OCI-LY7 (cell line): ENCODE measurements at regions not wholly inside any gene's neighbourhood (a gene's known extent, or its start where the extent isn't known, plus 50 kb on each side); places are given as distances from the start of the nearest gene placed in this dataset.

Source experiments
- BruUV-seq: library from RNA; stranded (reverse); fragments of 400-500 nt; replicated peaks from 2 replicates; lab custom pipeline; 2021; lab: Mats Ljungman, UMichigan
- CTCF ChIA-PET: fragments of 300-600 bp; sonication (Branson Sonifier 250); formaldehyde crosslinking; loops from one replicate; lab custom pipeline; 2022; ENCODE audit warnings: antibody characterized with exemption; ENCODE audit not compliant: unreplicated experiment; lab: Charles Lee
- POLR2A ChIA-PET: fragments of 300-600 bp; sonication (Branson Sonifier 250); formaldehyde crosslinking; loops from one replicate; lab custom pipeline; 2022; ENCODE audit warnings: antibody characterized with exemption; lab: Charles Lee
- DNase-seq: peaks from one replicate; pipeline ENCODE4 v3.0.0-alpha.2; 2015; ENCODE audit warnings: low spot score
- H2AFZ ChIP-seq: fragments of 200-600 bp; sonication (generic), shearing (Covaris generic); 2 replicates; pipeline ENCODE4 v1.6.1; 2014; ENCODE audit warnings: mild to moderate bottlenecking, antibody characterized with exemption, low read length, moderate library complexity
- H3K27ac ChIP-seq: fragments of 200-600 bp; sonication (generic); 2 replicates; pipeline ENCODE4 v1.5.1; 2014; ENCODE audit warnings: mixed run types, low read depth, mild to moderate bottlenecking, moderate library complexity, low read length, inconsistent platforms; ENCODE audit not compliant: poor library complexity, severe bottlenecking
- H3K36me3 ChIP-seq: fragments of 200-600 bp; sonication (generic); 2 replicates; pipeline ENCODE4 v1.6.1; 2014; ENCODE audit warnings: mild to moderate bottlenecking, antibody characterized with exemption, low read length, moderate library complexity, mixed read lengths; ENCODE audit not compliant: insufficient read depth
- H3K4me1 ChIP-seq: fragments of 200-600 bp; sonication (generic); 2 replicates; pipeline ENCODE4 v1.5.1; 2014; ENCODE audit warnings: mild to moderate bottlenecking, low read length; ENCODE audit not compliant: insufficient read depth, poor library complexity, severe bottlenecking
- H3K4me2 ChIP-seq: fragments of 200-600 bp; sonication (generic); 2 replicates; pipeline ENCODE4 v1.6.1; 2014; ENCODE audit warnings: mild to moderate bottlenecking, low read length
- H3K4me3 ChIP-seq: fragments of 200-600 bp; sonication (generic); 2 replicates; pipeline ENCODE4 v1.5.1; 2014; ENCODE audit warnings: mild to moderate bottlenecking, low read depth, low read length; ENCODE audit not compliant: poor library complexity, severe bottlenecking
- H3K79me2 ChIP-seq: fragments of 200-600 bp; sonication (generic); 2 replicates; pipeline ENCODE4 v1.6.1; 2016; ENCODE audit warnings: low read depth, mild to moderate bottlenecking, low read length, moderate library complexity, mixed read lengths; ENCODE audit not compliant: insufficient read depth
- H3K9me2 ChIP-seq: fragments of 200-600 bp; sonication (generic); 2 replicates; pipeline ENCODE4 v1.6.1; 2016; ENCODE audit warnings: mild to moderate bottlenecking, low read length, mixed read lengths; ENCODE audit not compliant: insufficient read depth
- H3K9me3 ChIP-seq: fragments of 200-600 bp; sonication (generic); 2 replicates; pipeline ENCODE4 v1.6.1; 2014; ENCODE audit warnings: mild to moderate bottlenecking, mixed run types, low read length, mixed read lengths
- H4K20me1 ChIP-seq: fragments of 200-600 bp; sonication (generic); 2 replicates; pipeline ENCODE4 v1.6.1; 2014; ENCODE audit warnings: mild to moderate bottlenecking, antibody characterized with exemption, low read length, moderate library complexity, mixed read lengths; ENCODE audit not compliant: insufficient read depth
- EZH2phosphoT487 ChIP-seq: fragments of 200-600 bp; sonication (generic); IDR thresholded peaks from 2 replicates; pipeline ENCODE4 v1.6.1; 2018; ENCODE audit warnings: low read depth, borderline replicate concordance, mild to moderate bottlenecking, mixed run types, antibody characterized with exemption, low read length, moderate library complexity, mixed read lengths
- intact Hi-C: fragments of 100-400 bp; cut with micrococcal nuclease; formaldehyde crosslinking; loops from one replicate; pipeline ENCODE4 v1.10.0; 2022; ENCODE audit not compliant: unreplicated experiment
- TF ChIP-seq, protein P1 (sequence below): fragments of 200-600 bp; sonication (generic); conservative IDR thresholded peaks from 2 replicates; pipeline ENCODE4 v1.5.1; 2014; ENCODE audit warnings: mild to moderate bottlenecking, antibody characterized with exemption, low read length, moderate library complexity, mixed read lengths

DNA sequence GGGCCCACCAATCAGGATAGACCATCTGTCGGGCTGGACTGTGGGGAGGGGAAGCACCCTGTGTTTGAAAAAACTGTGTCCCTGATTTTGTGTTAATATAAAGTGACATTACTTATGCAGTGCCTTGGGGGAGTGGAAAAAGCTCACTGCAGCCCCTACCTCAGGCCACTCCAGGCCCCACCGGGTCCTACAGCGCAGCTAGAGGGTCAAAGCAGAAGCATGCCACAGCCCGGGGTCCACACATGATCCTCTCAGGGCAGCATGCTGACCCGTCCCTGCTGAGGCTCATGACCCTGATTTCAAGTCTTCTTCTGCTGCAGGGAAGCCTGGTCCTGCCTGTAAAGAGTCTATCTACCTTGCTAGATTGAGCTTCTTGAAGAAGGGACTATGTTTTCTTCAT is 133.0 kb upstream of the PLCB4 start:
- intact Hi-C loops: no loop called here
- TF ChIP-seq EZH2phosphoT487: no peak
- TF ChIP-seq, protein P1, sequence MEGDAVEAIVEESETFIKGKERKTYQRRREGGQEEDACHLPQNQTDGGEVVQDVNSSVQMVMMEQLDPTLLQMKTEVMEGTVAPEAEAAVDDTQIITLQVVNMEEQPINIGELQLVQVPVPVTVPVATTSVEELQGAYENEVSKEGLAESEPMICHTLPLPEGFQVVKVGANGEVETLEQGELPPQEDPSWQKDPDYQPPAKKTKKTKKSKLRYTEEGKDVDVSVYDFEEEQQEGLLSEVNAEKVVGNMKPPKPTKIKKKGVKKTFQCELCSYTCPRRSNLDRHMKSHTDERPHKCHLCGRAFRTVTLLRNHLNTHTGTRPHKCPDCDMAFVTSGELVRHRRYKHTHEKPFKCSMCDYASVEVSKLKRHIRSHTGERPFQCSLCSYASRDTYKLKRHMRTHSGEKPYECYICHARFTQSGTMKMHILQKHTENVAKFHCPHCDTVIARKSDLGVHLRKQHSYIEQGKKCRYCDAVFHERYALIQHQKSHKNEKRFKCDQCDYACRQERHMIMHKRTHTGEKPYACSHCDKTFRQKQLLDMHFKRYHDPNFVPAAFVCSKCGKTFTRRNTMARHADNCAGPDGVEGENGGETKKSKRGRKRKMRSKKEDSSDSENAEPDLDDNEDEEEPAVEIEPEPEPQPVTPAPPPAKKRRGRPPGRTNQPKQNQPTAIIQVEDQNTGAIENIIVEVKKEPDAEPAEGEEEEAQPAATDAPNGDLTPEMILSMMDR: no peak
- Histone ChIP-seq H3K27ac (no peak overlapping the region), H3K9me2 (no peaks in the 10 kb centered on the region), H3K79me2 (no peaks in the 10 kb centered on the region), H3K36me3 (no peaks in the 10 kb centered on the region), H3K9me3 (no peaks in the 10 kb centered on the region), H2AFZ (no peak overlapping the region), H3K4me1 (no peaks in the 10 kb centered on the region), H4K20me1 (no peaks in the 10 kb centered on the region), H3K4me2 (no peak overlapping the region), H3K4me3 (no peak overlapping the region)
- BruUV-seq: no TSS peak
- POLR2A ChIA-PET: interaction anchor here (0.6 kb wide), 2 partner anchors 33 to 1825 kb away, joined by 4 to 6 read pairs; no protein-coding TSS in a partner anchor
- CTCF ChIA-PET: no interaction called here
- no peak for DNase-seq

DNA sequence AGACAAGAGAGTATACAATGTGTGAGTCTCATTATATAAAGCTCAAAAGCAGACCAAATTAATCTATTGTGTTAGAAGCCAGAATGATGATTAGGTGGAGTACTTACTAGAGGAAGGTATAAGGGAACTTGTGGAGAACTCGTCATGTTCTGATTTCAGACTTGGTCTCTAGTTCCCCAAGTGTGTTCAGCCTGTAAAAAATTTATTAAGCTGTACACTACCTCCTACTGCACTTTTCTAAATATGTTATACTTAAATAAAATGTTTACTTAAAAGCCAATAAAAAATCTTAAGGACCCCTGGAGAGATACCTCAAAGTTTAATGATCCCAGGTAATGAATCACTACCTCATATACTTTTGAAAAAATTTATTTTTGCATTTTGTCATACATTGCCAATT is 130.4 kb upstream of the PLCB4 start:
- TF ChIP-seq EZH2phosphoT487: no peak
- TF ChIP-seq, protein P1: no peak

DNA sequence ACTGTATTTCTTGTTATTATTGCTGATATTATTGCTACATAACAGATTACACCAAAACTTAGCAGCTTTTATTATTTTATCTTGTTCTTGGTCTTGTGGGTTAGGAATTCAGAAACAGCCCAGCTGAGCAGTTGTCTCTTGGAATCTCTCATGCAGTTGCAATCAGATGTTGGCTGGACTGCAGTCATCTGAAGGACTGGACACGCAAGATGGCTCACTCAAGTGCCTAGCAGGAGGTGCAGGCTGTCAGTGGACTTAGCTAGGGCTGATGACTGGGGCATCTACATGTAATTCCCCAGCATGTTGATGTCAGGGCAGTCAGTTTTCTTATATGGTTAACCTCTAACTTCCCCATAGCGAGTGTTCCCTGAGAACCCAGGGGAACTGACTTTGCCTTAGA is 128.6 kb upstream of the PLCB4 start:
- POLR2A ChIA-PET: no interaction called here

More for the DNA sequence above, 130.4 kb upstream of the PLCB4 start:
- Histone ChIP-seq H4K20me1 (no peaks in the 10 kb centered on the region), H3K9me2 (no peaks in the 10 kb centered on the region), H3K4me1 (no peaks in the 10 kb centered on the region), H3K4me3 (no peak overlapping the region), H3K36me3 (no peaks in the 10 kb centered on the region), H3K4me2 (no peak overlapping the region), H2AFZ (no peak overlapping the region), H3K79me2 (no peaks in the 10 kb centered on the region), H3K9me3 (no peaks in the 10 kb centered on the region), H3K27ac (no peak overlapping the region)
- ChIA-PET POLR2A (interaction anchor here (0.8 kb wide), 1 partner anchor 33 kb away, joined by 3 read pairs; no protein-coding TSS in a partner anchor), CTCF (no interaction called here)
- DNase-seq: no peak
- intact Hi-C loops: no loop called here
- no TSS peak for BruUV-seq

More for the DNA sequence above, 128.6 kb upstream of the PLCB4 start:
- Histone ChIP-seq H3K4me2 (no peak overlapping the region), H3K9me2 (no peaks in the 10 kb centered on the region), H3K9me3 (no peaks in the 10 kb centered on the region), H3K4me1 (no peaks in the 10 kb centered on the region), H2AFZ (no peak overlapping the region), H4K20me1 (no peaks in the 10 kb centered on the region), H3K79me2 (no peaks in the 10 kb centered on the region), H3K27ac (no peak overlapping the region), H3K36me3 (no peaks in the 10 kb centered on the region), H3K4me3 (no peak overlapping the region)
- BruUV-seq: no TSS peak
- intact Hi-C loops: no loop called here
- DNase-seq: no peak
- no peak for TF ChIP-seq EZH2phosphoT487
- TF ChIP-seq, protein P1: no peak
- CTCF ChIA-PET: no interaction called here
